ENCODE measurements at regions not wholly inside any gene's neighbourhood (a gene's known extent, or its start where the extent isn't known, plus 50 kb on each side); places are given as distances from the start of the nearest gene placed in this dataset.

- ChIA-PET CTCF (interaction anchor here (0.8 kb wide), 1 partner anchor 117 kb away, joined by 4 read pairs; no protein-coding TSS in a partner anchor), POLR2A (no interaction called here)
- Mint-ChIP-seq H3K27me3 (ENCODE audit: low read depth) (no peaks in the 10 kb centered on the region; the same call in 1 of the 2 replicates), H3K36me3 (peaks cover 14% of the 10 kb centered on the region), H3K9me3 (peaks cover 19% of the 10 kb centered on the region), H3K27ac (no peak overlapping the region), H3K4me3 (no peak overlapping the region), H3K4me1 (peaks cover 31% of the 10 kb centered on the region)
- TF ChIP-seq ZNF532 (CRISPR knock-in tag; IDR thresholded peaks at IDR 0.05; ENCODE audit: borderline replicate concordance) (no peak), FOXP4 (CRISPR knock-in tag; IDR thresholded peaks at IDR 0.05) (no peak), KAT7 (CRISPR knock-in tag; IDR thresholded peaks at IDR 0.05; ENCODE audit: borderline replicate concordance) (no peak), SP1 (CRISPR knock-in tag; conservative IDR thresholded peaks at IDR 0.05) (no peak)
- ATAC-seq (peak; percentile 36), DNase-seq (ENCODE audit: low spot score) (no peak)
Observed at GRCh38 chr2:118738524-118739308, 108.7 kb downstream of the EN1 start.

- no peak for DNase-seq (ENCODE audit: low spot score)
- CTCF ChIA-PET = interaction anchor here (0.8 to 1.0 kb wide), 2 partner anchors 117 to 516 kb away, joined by 3 to 4 read pairs; no protein-coding TSS in a partner anchor
- POLR2A ChIA-PET = no interaction called here
Observed at GRCh38 chr2:118738106-118738505, 109.3 kb downstream of the EN1 start.

More at GRCh38 chr2:118738106-118738505, 109.3 kb downstream of the EN1 start:
- H3K27me3 Mint-ChIP-seq (ENCODE audit: low read depth) = no peaks in the 10 kb centered on the region; the same call in 1 of the 2 replicates
- H3K9me3 Mint-ChIP-seq = peaks cover 15% of the 10 kb centered on the region
- no peak overlapping the region for H3K27ac Mint-ChIP-seq
- peaks cover 8% of the 10 kb centered on the region for H3K36me3 Mint-ChIP-seq
- ATAC-seq = no peak
- no peak overlapping the region for H3K4me3 Mint-ChIP-seq
- peaks cover 31% of the 10 kb centered on the region for H3K4me1 Mint-ChIP-seq
- no peak for TF ChIP-seq ZNF532 (CRISPR knock-in tag; IDR thresholded peaks at IDR 0.05; ENCODE audit: borderline replicate concordance)
- TF ChIP-seq ZNF512 (CRISPR knock-in tag; IDR thresholded peaks at IDR 0.05; ENCODE audit: borderline replicate concordance) = no peak
- TF ChIP-seq NFE2L1 (CRISPR knock-in tag; IDR thresholded peaks at IDR 0.05) = no peak
- no peak for TF ChIP-seq TEAD1 (CRISPR knock-in tag; IDR thresholded peaks at IDR 0.05)

Data from WTC11 (cell line).